MV-4-11 (cell line): ENCODE measurements at regions not wholly inside any gene's neighbourhood (a gene's known extent, or its start where the extent isn't known, plus 50 kb on each side); places are given as distances from the start of the nearest gene placed in this dataset.
A peak's percentile ranks its signal among the peaks of the same experiment; 100 is the strongest.
"Not testable (repeated sequence)": the region's sequence is repeated elsewhere in the genome, so short reads cannot be mapped to it uniquely, and the experiment has no call there.

Experiments
- DNase-seq: peaks from one replicate; lab custom pipeline; 2025; lab: John Stamatoyannopoulos, UW

DNA sequence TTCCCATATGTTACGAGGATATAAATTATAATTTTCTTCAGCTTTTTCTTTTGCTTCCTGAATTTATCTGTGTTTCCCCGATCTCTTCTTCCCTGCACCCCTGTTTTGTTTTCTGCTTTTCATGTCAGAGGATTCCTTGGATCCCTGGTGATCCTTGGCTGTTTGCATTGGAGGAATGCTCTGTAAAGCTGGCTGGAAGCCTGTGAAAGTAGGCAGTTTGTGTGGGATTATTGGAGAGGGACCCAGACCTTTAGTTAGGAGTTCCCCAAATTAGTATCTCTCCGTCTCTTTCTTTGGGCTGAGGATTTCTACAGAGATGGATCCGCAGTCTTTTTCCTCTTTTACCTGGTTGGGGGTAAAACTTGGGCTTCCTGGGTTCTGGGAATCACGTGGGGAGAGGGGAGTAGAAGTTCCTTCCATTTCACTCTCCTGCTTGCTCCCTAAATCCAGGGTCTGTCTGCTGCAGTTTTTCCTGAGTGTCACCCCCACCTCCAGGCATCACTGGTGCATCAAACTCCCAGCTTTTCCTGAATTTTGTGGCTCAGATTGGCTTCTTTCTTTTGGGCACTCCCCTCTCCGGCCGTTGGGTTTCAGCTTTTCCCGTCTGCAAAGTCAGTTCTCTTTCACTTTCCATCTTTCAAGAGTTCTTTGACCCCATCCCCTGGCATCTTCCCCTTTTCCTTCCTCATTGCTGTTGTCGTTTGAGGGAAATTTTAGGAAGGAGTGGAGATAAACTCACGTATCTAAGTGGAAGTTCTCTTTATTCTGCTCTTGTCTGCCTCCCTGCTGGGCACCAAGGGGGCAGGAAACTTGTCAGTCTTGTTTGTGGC is 79.1 kb upstream of the ALX4 start:
- DNase-seq: peak; percentile 66

GRCh38 chr11:44389963-44390605 is 80.1 kb upstream of the ALX4 start:
- peak; percentile 79 for DNase-seq

GRCh38 chr11:44391004-44391403 is 81.1 kb upstream of the ALX4 start:
- not testable (repeated sequence) for DNase-seq

GRCh38 chr11:44396746-44397145 is 86.8 kb upstream of the ALX4 start:
- DNase-seq: not testable (repeated sequence)

DNA sequence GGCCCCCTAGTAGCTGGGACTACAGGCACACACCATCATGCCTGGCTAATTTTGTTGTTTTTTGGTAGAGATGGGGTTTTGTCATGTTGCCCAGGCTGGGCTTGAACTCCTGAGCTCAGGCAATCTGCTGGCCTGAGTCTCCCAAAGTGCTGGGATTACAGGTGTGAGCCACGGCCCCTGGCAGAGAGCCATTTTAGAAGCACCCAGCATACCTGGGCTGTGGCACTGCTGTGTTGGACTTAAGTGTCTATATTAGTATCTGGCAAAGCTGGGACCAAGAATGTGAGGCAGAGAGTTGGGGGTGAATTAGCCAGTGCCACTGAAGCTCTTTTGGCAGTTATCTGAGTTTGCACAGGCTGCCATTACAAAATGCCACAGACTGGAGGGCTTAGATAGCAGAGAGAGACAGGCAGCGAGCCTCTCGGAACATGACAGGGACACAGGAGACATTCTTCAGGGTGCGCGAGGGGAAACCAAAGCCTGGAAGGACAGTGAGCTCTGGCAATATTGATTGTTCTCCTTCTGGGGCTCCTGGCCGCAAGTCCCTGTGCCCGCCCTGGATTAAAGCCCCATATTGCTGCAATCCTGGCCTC is 87.7 kb upstream of the ALX4 start:
- DNase-seq: peak; percentile 58

DNA sequence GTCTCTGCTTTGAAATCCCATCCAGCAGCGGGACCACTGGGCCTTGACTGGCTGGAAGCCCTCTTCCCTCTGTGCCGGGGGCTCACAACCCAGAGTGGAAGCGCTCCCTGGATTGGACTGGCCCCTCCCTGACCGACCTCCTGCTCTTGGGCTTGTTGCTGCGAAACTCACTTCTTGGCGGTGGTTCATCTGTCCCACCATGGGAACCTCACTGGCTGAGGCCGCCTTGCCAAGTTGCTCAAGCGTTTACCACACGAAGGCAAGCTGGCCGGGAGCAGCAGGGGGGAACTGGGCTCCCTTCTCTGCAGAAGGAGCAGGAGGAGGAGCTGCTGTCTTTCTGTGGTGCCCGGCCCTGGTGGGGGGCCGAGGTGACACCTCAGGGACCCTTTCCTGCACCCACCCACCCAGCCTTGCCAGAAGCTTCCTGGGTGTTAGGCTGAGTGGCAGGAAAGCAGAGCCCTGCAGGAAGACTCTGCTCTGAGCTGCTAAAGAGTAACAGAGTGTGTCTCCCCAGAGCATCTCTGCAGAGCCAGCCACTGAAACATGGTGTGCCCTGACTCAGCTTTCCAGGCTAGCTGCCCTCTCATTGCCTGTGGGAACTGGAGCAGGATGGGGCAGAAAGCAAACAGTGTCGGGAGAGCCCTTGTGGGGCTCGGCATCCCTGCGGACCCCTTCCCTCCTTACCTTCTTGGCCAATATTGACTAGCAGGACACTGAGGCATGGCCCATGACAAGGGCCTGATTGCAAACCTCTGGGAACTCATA is 88.5 kb upstream of the ALX4 start:
- peak; percentile 79 for DNase-seq

GRCh38 chr11:44399968-44400367 is 90.0 kb upstream of the ALX4 start:
- peak; percentile 40 for DNase-seq

GRCh38 chr11:44400431-44400830 is 90.5 kb upstream of the ALX4 start:
- no peak for DNase-seq

DNA sequence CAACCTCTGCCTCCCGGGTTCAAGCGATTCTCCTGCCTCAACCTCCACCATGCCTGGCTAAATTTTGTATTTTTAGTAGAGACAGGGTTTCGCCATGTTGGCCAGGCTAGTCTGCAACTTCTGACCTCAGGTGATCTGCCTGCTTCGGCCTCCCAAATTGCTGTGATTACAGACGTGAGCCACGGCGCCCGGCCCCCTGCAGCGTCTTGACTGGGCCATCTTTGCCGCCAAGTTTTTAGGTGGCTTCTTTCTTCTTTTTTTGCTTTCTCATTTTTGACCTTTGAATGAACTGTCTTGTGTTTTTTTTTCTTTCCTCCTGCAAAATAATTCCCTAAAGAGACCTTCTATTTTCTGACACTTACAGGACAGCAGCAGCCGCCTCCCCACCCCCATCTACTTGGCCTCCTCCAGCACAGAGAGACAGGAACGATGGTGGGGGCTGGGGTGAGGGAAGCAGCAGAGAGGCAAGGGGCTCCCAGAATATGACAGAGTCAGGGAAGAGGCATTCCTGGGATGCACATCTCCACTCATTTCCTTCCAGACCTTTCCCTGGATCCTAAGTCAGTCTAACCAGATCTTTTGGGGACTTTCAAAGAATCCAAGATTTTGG is 92.6 kb upstream of the ALX4 start:
- DNase-seq: no peak

DNA sequence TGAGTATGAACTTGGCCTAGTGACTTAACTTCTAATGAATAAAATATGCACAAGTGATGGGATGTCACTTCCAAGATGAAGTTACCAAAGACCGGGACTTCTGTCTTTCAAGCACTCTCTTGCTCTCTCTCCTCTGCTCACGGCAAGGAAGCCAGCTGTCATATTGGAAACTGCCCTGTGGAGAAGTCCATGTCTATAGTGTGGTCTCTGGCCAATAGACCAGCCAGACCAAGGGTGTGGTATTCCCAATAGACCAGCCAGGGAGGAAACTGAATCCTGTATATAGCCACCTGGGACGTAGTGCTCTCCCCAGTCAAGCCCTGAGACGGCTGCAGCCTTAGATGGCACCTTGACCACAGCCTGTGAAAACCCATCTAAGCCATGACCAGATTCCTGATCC is 93.2 kb upstream of the ALX4 start:
- no peak for DNase-seq

- DNase-seq: peak; percentile 42
These were observed 93.8 kb upstream of the ALX4 start for GRCh38 chr11:44403587-44404273.

DNA sequence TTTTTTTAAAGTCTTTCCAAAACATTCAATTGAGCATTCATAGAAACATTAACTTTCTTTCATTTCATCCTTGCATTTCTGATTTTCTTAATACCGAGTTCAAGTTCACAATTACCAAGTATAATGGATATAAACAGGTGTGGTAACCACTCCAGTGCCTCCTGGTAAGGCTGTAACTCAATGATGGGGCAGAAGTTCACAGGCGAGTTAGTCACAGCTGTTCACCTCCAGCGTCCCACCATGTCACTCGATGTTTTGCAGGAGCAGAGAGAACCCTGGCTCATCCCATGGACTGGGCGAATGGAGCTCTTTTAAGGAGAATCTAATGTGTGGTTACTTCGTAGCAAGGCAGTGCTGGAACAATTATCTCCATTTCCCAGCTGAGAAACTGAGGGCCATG is 94.4 kb upstream of the ALX4 start:
- DNase-seq: no peak

DNA sequence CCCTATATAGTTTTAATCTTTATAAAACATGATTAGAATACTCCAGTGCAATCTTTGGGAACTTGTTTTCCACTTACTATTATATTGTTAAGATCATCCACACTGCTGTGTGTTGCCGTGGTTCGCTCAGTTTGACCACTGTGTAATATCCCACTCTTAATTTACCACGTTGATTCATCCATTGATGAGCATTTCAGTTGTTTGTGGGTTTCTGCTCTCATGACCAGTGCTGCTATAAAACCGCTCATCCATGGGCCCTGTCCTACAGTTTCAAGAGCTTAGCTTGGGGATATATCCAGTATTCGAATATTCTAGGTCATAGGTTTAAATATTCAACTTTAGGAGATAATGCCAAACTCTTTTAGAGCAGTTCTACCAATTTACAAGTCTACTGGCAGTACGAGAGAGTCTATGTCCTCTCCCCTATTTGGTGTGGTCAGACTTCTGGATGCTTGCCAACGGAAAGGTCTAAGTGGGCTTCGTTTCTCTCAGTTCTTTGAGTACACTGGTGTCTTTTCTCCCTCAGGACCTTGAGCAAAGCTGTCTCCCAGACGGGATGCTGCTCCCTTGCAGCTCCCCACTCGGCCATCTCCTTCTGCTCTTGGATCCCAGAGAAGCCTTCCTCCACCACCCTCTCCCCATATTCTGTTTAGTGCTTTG is 94.9 kb upstream of the ALX4 start:
- no peak for DNase-seq

- DNase-seq: no peak
These were observed 97.5 kb upstream of the ALX4 start for GRCh38 chr11:44407211-44407996.

DNA sequence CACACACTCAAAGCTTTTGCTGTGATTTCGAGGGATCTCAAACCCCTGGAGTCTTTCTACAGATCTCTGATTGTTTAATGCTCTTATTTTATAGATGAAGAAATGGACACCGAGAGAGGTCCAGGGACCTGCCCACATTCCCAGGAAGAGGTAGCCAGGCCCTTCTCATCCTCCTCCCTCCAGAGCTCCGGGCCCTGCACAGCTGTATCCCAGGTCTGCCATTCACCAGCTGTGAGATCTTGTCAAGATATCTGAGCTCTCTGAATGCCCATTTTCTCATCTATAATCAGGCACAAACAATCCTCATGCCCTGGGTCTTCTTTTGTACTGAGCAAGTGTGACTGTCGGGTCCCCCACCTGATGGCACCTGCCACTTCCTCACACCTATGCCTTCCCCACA is 98.2 kb upstream of the ALX4 start:
- DNase-seq: no peak

GRCh38 chr11:44408711-44409470 is 99.0 kb upstream of the ALX4 start:
- DNase-seq: no peak

GRCh38 chr11:44409558-44410236 is 99.8 kb upstream of the ALX4 start:
- peak; percentile 75 for DNase-seq

DNA sequence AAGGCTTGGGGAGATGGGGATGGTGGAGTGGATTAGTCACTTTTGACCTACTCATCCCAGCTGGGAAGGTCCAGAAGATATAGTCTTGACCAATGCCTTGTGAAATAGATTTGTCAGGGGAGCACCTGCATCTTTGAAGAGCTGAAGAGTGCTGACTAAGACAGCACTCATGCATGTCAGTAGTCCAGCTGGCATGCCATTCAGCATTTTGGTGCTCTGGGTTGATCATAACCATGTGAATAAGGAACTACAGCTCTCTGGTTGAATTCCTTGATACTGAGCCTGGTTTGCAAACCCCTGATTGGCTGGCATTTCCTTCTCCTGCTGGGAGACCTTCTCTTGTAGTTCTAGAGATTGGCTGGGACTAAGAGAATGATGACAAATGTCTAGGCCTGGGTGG is 106.8 kb upstream of the ALX4 start:
- DNase-seq: peak; percentile 4
